Astrocyte (in vitro differentiated cells and primary cell): ENCODE measurements at regions not wholly inside any gene's neighbourhood (a gene's known extent, or its start where the extent isn't known, plus 50 kb on each side); places are given as distances from the start of the nearest gene placed in this dataset.

ENCODE experiments used
- DNase-seq: peaks from one replicate; pipeline ENCODE4 v3.0.0-alpha.2; 2010; ENCODE audit warnings: low read depth
- FAIRE-seq: peaks from 2 replicates; lab custom pipeline; 2011; peaks lifted over from hg19 to GRCh38; lab: Jason Lieb, UNC
- H2AFZ ChIP-seq: 2 replicates; pipeline ENCODE4 v1.6.0; 2012; ENCODE audit warnings: low read depth, low read length, inconsistent platforms
- H3K27ac ChIP-seq: 2 replicates; pipeline ENCODE4 v1.5.1; 2011; ENCODE audit warnings: low read depth, low read length, inconsistent platforms
- H3K27me3 ChIP-seq: 2 replicates; pipeline ENCODE4 v1.6.0; 2011; ENCODE audit warnings: low read length, inconsistent platforms; ENCODE audit not compliant: insufficient read depth
- H3K36me3 ChIP-seq: 2 replicates; pipeline ENCODE4 v1.5.1; 2011; ENCODE audit warnings: low read length, inconsistent platforms; ENCODE audit not compliant: insufficient read depth
- H3K4me1 ChIP-seq: 2 replicates; pipeline ENCODE4 v1.5.1; 2011; ENCODE audit warnings: low read length, inconsistent platforms; ENCODE audit not compliant: insufficient read depth
- H3K4me2 ChIP-seq: 2 replicates; pipeline ENCODE4 v1.6.0; 2012; ENCODE audit warnings: low read length, inconsistent platforms
- H3K4me3 ChIP-seq: 2 replicates; pipeline ENCODE4 v1.5.1; 2011; ENCODE audit warnings: low read depth, mild to moderate bottlenecking, low read length, inconsistent platforms; ENCODE audit not compliant: insufficient read depth
- H3K79me2 ChIP-seq: 2 replicates; pipeline ENCODE4 v1.6.0; 2012; ENCODE audit warnings: mild to moderate bottlenecking, low read length, inconsistent platforms; ENCODE audit not compliant: insufficient read depth
- H3K9ac ChIP-seq: 2 replicates; pipeline ENCODE4 v1.6.0; 2012; ENCODE audit warnings: mild to moderate bottlenecking, low read length, inconsistent platforms
- H3K9me3 ChIP-seq: 2 replicates; pipeline ENCODE4 v1.5.1; 2012; ENCODE audit warnings: low read depth, mild to moderate bottlenecking, low read length, inconsistent platforms; ENCODE audit not compliant: insufficient read depth
- H4K20me1 ChIP-seq: 2 replicates; pipeline ENCODE4 v1.6.0; 2012; ENCODE audit warnings: low read length, inconsistent platforms; ENCODE audit not compliant: insufficient read depth
- H3K27ac Mint-ChIP-seq: one replicate; pipeline ENCODE4 v1.8.0; 2021; ENCODE audit warnings: mild to moderate bottlenecking, mixed read lengths; ENCODE audit not compliant: unreplicated experiment
- H3K27me3 Mint-ChIP-seq: one replicate; pipeline ENCODE4 v1.8.0; 2021; ENCODE audit warnings: low read depth, mixed read lengths; ENCODE audit not compliant: unreplicated experiment
- H3K36me3 Mint-ChIP-seq: one replicate; pipeline ENCODE4 v1.8.0; 2021; ENCODE audit warnings: low read depth, mixed read lengths; ENCODE audit not compliant: unreplicated experiment
- H3K4me1 Mint-ChIP-seq: one replicate; pipeline ENCODE4 v1.8.0; 2021; ENCODE audit warnings: low read depth, mixed read lengths; ENCODE audit not compliant: unreplicated experiment
- H3K4me3 Mint-ChIP-seq: one replicate; pipeline ENCODE4 v1.8.0; 2021; ENCODE audit warnings: mild to moderate bottlenecking, moderate library complexity, mixed read lengths; ENCODE audit not compliant: unreplicated experiment
- H3K9me3 Mint-ChIP-seq: one replicate; pipeline ENCODE4 v1.8.0; 2021; ENCODE audit warnings: mild to moderate bottlenecking, mixed read lengths; ENCODE audit not compliant: unreplicated experiment
- CTCF ChIP-seq: IDR thresholded peaks from 2 replicates; pipeline ENCODE4 v1.5.1; 2011; ENCODE audit warnings: low read depth, mild to moderate bottlenecking, inconsistent platforms, low read length, moderate library complexity; ENCODE audit not compliant: insufficient read depth
- EZH2 ChIP-seq: IDR thresholded peaks from 2 replicates; pipeline ENCODE4 v1.6.1; 2012; ENCODE audit warnings: mild to moderate bottlenecking, low read length, inconsistent platforms; ENCODE audit not compliant: insufficient read depth

DNA sequence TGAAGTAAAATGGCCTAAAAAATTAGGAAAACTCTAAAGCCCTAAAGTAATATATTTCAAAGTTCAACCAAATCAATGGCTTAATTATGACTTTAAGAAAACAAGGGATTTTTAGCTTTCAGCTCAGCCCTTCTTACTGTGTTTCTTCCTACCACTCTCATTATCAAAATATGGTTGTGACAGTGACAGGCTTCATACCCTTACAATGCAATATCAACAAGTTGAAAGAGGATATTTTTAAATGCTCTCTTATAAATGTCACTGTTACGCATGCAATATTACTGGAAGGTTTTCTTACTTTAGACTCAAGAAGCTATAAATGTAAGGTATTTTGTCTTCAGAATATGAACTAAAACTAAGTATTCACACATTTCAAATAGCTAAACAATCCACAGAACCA, 1225.7 kb upstream of the MIR17HG start:
- no peak overlapping the region for H3K4me3 ChIP-seq
- H3K4me3 Mint-ChIP-seq, result no peak overlapping the region
- H3K9me3 ChIP-seq, result no peaks in the 10 kb centered on the region
- H3K36me3 Mint-ChIP-seq, result no peaks in the 10 kb centered on the region
- H3K27me3 ChIP-seq, result no peaks in the 10 kb centered on the region
- no peak overlapping the region for H3K27ac Mint-ChIP-seq
- no peaks in the 10 kb centered on the region for H3K36me3 ChIP-seq
- H3K27ac ChIP-seq, result no peak overlapping the region
- no peaks in the 10 kb centered on the region for H3K79me2 ChIP-seq
- no peaks in the 10 kb centered on the region for H3K4me1 ChIP-seq
- TF ChIP-seq EZH2 (no peak), CTCF (no peak)
- H3K4me2 ChIP-seq, result no peak overlapping the region
- H3K9me3 Mint-ChIP-seq, result no peaks in the 10 kb centered on the region
- H4K20me1 ChIP-seq, result no peaks in the 10 kb centered on the region
- no peak for DNase-seq
- H2AFZ ChIP-seq, result no peak overlapping the region
- no peak for FAIRE-seq
- no peaks in the 10 kb centered on the region for H3K27me3 Mint-ChIP-seq
- no peaks in the 10 kb centered on the region for H3K4me1 Mint-ChIP-seq
- no peak overlapping the region for H3K9ac ChIP-seq

- Histone ChIP-seq H3K27ac (no peak overlapping the region), H4K20me1 (no peaks in the 10 kb centered on the region), H3K79me2 (no peaks in the 10 kb centered on the region), H3K4me3 (no peak overlapping the region), H3K4me2 (no peak overlapping the region), H3K36me3 (no peaks in the 10 kb centered on the region), H3K9me3 (no peaks in the 10 kb centered on the region), H3K9ac (no peak overlapping the region), H3K27me3 (no peaks in the 10 kb centered on the region), H2AFZ (no peak overlapping the region), H3K4me1 (no peaks in the 10 kb centered on the region)
- FAIRE-seq, result no peak
- Mint-ChIP-seq H3K4me3 (no peak overlapping the region), H3K36me3 (no peaks in the 10 kb centered on the region), H3K9me3 (no peaks in the 10 kb centered on the region), H3K27ac (no peak overlapping the region), H3K27me3 (no peaks in the 10 kb centered on the region), H3K4me1 (no peaks in the 10 kb centered on the region)
- no peak for TF ChIP-seq EZH2
- no peak for TF ChIP-seq CTCF
- no peak for DNase-seq
Observed at GRCh38 chr13:90122531-90122930, 1225.0 kb upstream of the MIR17HG start.

GRCh38 chr13:90135558-90135957, 1211.9 kb upstream of the MIR17HG start:
- Mint-ChIP-seq H3K9me3 (no peaks in the 10 kb centered on the region), H3K27me3 (no peaks in the 10 kb centered on the region), H3K4me1 (no peaks in the 10 kb centered on the region), H3K27ac (no peak overlapping the region), H3K4me3 (no peak overlapping the region), H3K36me3 (no peaks in the 10 kb centered on the region)
- FAIRE-seq (no peak), DNase-seq (no peak)
- Histone ChIP-seq H4K20me1 (no peaks in the 10 kb centered on the region), H3K9ac (no peak overlapping the region), H3K4me3 (no peak overlapping the region), H3K4me2 (no peak overlapping the region), H3K36me3 (no peaks in the 10 kb centered on the region), H3K9me3 (no peaks in the 10 kb centered on the region), H2AFZ (no peak overlapping the region), H3K79me2 (no peaks in the 10 kb centered on the region), H3K27me3 (no peaks in the 10 kb centered on the region), H3K27ac (no peak overlapping the region), H3K4me1 (no peaks in the 10 kb centered on the region)
- TF ChIP-seq CTCF (no peak), EZH2 (no peak)
